ENCODE measurements at regions not wholly inside any gene's neighbourhood (a gene's known extent, or its start where the extent isn't known, plus 50 kb on each side); places are given as distances from the start of the nearest gene placed in this dataset.
A peak's percentile ranks its signal among the peaks of the same experiment; 100 is the strongest.

DNA sequence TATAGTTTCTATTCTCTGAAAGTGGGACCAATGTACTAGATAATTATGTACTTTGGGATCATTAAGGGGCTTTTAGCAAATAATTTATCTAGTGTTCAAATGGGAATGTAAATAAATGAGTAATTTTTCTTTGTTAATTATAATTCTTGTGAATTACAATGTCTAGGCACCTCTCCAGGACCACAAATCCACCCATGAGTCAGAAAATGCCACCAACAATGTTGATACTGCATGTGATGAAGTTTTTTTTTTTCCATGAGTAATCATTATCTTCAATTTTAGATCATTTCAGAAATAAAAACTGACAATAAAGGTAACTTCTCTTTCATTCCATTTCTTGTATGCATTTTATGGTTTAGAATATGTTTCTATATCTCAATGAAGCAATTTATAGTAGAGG lies 470.3 kb downstream of the VRK1 start:
- H3K79me2 ChIP-seq (ENCODE audit: insufficient read depth, low read length) = no peaks in the 10 kb centered on the region
- Mint-ChIP-seq H3K27ac (ENCODE audit: unreplicated experiment) (peak overlapping the region; percentile 67), H3K36me3 (ENCODE audit: low read depth, unreplicated experiment) (no peaks in the 10 kb centered on the region), H3K27me3 (ENCODE audit: low read depth, unreplicated experiment) (no peaks in the 10 kb centered on the region), H3K4me3 (ENCODE audit: unreplicated experiment) (no peak overlapping the region), H3K9me3 (ENCODE audit: unreplicated experiment) (no peaks in the 10 kb centered on the region), H3K4me1 (ENCODE audit: low read depth, unreplicated experiment) (peaks cover 42% of the 10 kb centered on the region)
- no peak overlapping the region for H3K4me2 ChIP-seq (ENCODE audit: low read length)
- no peaks in the 10 kb centered on the region for H4K20me1 ChIP-seq (ENCODE audit: insufficient read depth, low read length)
- peaks cover 4% of the 10 kb centered on the region for H3K27me3 ChIP-seq (ENCODE audit: insufficient read depth, low read length)
- H2AFZ ChIP-seq (ENCODE audit: low read depth, low read length) = no peak overlapping the region
- TF ChIP-seq EZH2 (IDR thresholded peaks at IDR 0.05; ENCODE audit: insufficient read depth, low read length) = no peak
- TF ChIP-seq, protein P1, sequence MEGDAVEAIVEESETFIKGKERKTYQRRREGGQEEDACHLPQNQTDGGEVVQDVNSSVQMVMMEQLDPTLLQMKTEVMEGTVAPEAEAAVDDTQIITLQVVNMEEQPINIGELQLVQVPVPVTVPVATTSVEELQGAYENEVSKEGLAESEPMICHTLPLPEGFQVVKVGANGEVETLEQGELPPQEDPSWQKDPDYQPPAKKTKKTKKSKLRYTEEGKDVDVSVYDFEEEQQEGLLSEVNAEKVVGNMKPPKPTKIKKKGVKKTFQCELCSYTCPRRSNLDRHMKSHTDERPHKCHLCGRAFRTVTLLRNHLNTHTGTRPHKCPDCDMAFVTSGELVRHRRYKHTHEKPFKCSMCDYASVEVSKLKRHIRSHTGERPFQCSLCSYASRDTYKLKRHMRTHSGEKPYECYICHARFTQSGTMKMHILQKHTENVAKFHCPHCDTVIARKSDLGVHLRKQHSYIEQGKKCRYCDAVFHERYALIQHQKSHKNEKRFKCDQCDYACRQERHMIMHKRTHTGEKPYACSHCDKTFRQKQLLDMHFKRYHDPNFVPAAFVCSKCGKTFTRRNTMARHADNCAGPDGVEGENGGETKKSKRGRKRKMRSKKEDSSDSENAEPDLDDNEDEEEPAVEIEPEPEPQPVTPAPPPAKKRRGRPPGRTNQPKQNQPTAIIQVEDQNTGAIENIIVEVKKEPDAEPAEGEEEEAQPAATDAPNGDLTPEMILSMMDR (IDR thresholded peaks at IDR 0.05; ENCODE audit: insufficient read depth, low read depth, low read length) = no peak
- peak overlapping the region; percentile 45 for H3K27ac ChIP-seq (ENCODE audit: low read depth, low read length)
- peak; percentile 72 for DNase-seq (ENCODE audit: low read depth)
- H3K4me1 ChIP-seq (ENCODE audit: insufficient read depth, low read length) = peaks cover 22% of the 10 kb centered on the region
- H3K9ac ChIP-seq (ENCODE audit: low read length) = no peak overlapping the region
- no peak overlapping the region for H3K4me3 ChIP-seq (ENCODE audit: insufficient read depth, low read depth, low read length)
- no peak for FAIRE-seq
- no peaks in the 10 kb centered on the region for H3K9me3 ChIP-seq (ENCODE audit: insufficient read depth, low read depth, low read length)
- H3K36me3 ChIP-seq (ENCODE audit: insufficient read depth, low read length) = no peaks in the 10 kb centered on the region

DNA sequence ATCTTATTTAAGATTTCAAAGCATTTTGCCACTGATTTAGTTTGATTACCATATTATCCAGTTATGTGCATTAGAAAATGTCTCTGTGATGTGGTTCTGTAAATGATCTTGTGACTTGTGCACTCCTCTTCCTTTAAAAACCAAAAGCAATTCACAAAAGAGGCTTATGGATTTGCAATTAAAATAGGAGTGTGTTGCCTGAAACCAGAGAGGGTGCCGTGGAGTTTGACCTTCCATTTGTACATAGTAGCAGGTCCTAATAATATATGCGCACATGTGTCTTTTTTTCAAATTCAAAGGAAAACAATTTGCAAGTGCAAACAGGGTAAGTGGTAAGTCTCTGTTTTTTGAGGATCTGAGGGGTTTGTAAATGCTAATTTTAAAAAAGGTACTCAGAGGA lies 470.9 kb downstream of the VRK1 start:
- H3K27me3 Mint-ChIP-seq (ENCODE audit: low read depth, unreplicated experiment) = peaks cover 5% of the 10 kb centered on the region
- FAIRE-seq = no peak
- Histone ChIP-seq H4K20me1 (ENCODE audit: insufficient read depth, low read length) (no peaks in the 10 kb centered on the region), H3K9ac (ENCODE audit: low read length) (no peak overlapping the region), H3K36me3 (ENCODE audit: insufficient read depth, low read length) (no peaks in the 10 kb centered on the region), H3K79me2 (ENCODE audit: insufficient read depth, low read length) (no peaks in the 10 kb centered on the region), H3K9me3 (ENCODE audit: insufficient read depth, low read depth, low read length) (no peaks in the 10 kb centered on the region), H2AFZ (ENCODE audit: low read depth, low read length) (no peak overlapping the region), H3K4me2 (ENCODE audit: low read length) (no peak overlapping the region), H3K4me1 (ENCODE audit: insufficient read depth, low read length) (peaks cover 22% of the 10 kb centered on the region), H3K4me3 (ENCODE audit: insufficient read depth, low read depth, low read length) (no peak overlapping the region), H3K27me3 (ENCODE audit: insufficient read depth, low read length) (peaks cover 7% of the 10 kb centered on the region), H3K27ac (ENCODE audit: low read depth, low read length) (no peak overlapping the region)
- TF ChIP-seq EZH2 (IDR thresholded peaks at IDR 0.05; ENCODE audit: insufficient read depth, low read length) = no peak
- TF ChIP-seq, protein P1 (IDR thresholded peaks at IDR 0.05; ENCODE audit: insufficient read depth, low read depth, low read length) = no peak
- DNase-seq (ENCODE audit: low read depth) = no peak
- H3K36me3 Mint-ChIP-seq (ENCODE audit: low read depth, unreplicated experiment) = no peaks in the 10 kb centered on the region
- peaks cover 43% of the 10 kb centered on the region for H3K4me1 Mint-ChIP-seq (ENCODE audit: low read depth, unreplicated experiment)
- no peak overlapping the region for H3K4me3 Mint-ChIP-seq (ENCODE audit: unreplicated experiment)
- H3K27ac Mint-ChIP-seq (ENCODE audit: unreplicated experiment) = no peak overlapping the region
- H3K9me3 Mint-ChIP-seq (ENCODE audit: unreplicated experiment) = no peaks in the 10 kb centered on the region

DNA sequence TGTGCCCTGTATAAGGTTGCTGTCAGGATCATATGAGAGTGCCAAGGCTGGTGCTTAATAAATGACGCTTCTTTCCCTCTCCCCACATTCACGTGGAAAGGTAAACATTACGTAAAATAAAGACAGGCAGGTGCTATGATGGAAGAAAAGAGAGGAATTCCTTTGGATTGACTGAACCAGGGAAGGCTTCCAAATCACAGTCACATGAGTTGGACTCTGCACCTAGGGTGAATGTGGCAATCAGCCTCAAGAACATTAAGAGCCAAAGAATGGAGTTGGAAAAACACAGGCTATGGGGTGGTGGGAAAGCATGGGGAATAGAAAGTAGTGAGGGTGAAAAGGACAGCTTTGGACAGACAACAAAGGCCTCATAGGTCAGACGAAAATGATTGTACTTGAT lies 473.1 kb downstream of the VRK1 start:
- no peak for TF ChIP-seq EZH2 (IDR thresholded peaks at IDR 0.05; ENCODE audit: insufficient read depth, low read length)
- TF ChIP-seq, protein P1 (IDR thresholded peaks at IDR 0.05; ENCODE audit: insufficient read depth, low read depth, low read length) = no peak
- no peaks in the 10 kb centered on the region for H4K20me1 ChIP-seq (ENCODE audit: insufficient read depth, low read length)
- H3K36me3 ChIP-seq (ENCODE audit: insufficient read depth, low read length) = no peaks in the 10 kb centered on the region
- H3K4me1 ChIP-seq (ENCODE audit: insufficient read depth, low read length) = peaks cover 17% of the 10 kb centered on the region
- H3K4me2 ChIP-seq (ENCODE audit: low read length) = no peak overlapping the region
- peaks cover 37% of the 10 kb centered on the region for H3K4me1 Mint-ChIP-seq (ENCODE audit: low read depth, unreplicated experiment)
- no peaks in the 10 kb centered on the region for H3K79me2 ChIP-seq (ENCODE audit: insufficient read depth, low read length)
- peaks cover 22% of the 10 kb centered on the region for H3K27me3 ChIP-seq (ENCODE audit: insufficient read depth, low read length)
- H3K9me3 Mint-ChIP-seq (ENCODE audit: unreplicated experiment) = no peaks in the 10 kb centered on the region
- H3K27ac Mint-ChIP-seq (ENCODE audit: unreplicated experiment) = no peak overlapping the region
- DNase-seq (ENCODE audit: low read depth) (peak; percentile 58), FAIRE-seq (no peak)
- H3K27ac ChIP-seq (ENCODE audit: low read depth, low read length) = no peak overlapping the region
- no peak overlapping the region for H2AFZ ChIP-seq (ENCODE audit: low read depth, low read length)
- peaks cover 14% of the 10 kb centered on the region for H3K27me3 Mint-ChIP-seq (ENCODE audit: low read depth, unreplicated experiment)
- H3K9ac ChIP-seq (ENCODE audit: low read length) = no peak overlapping the region
- H3K4me3 ChIP-seq (ENCODE audit: insufficient read depth, low read depth, low read length) = no peak overlapping the region
- H3K36me3 Mint-ChIP-seq (ENCODE audit: low read depth, unreplicated experiment) = no peaks in the 10 kb centered on the region
- no peaks in the 10 kb centered on the region for H3K9me3 ChIP-seq (ENCODE audit: insufficient read depth, low read depth, low read length)
- no peak overlapping the region for H3K4me3 Mint-ChIP-seq (ENCODE audit: unreplicated experiment)

Measured in astrocyte (in vitro differentiated cells and primary cell).